PC-9 (cell line): ENCODE measurements at regions not wholly inside any gene's neighbourhood (a gene's known extent, or its start where the extent isn't known, plus 50 kb on each side); places are given as distances from the start of the nearest gene placed in this dataset.
A peak's percentile ranks its signal among the peaks of the same experiment; 100 is the strongest.

Experiments
- BruUV-seq: library from RNA; stranded (reverse); fragments of 400-500 nt; replicated peaks from 2 replicates; lab custom pipeline; 2021; lab: Mats Ljungman, UMichigan
- CTCF ChIA-PET: fragments of 300-600 bp; sonication (Branson Sonifier 250); formaldehyde crosslinking; loops from one replicate; lab custom pipeline; 2022; ENCODE audit warnings: antibody characterized with exemption; lab: Charles Lee
- POLR2A ChIA-PET: fragments of 300-600 bp; sonication (Branson Sonifier 250); formaldehyde crosslinking; loops from one replicate; lab custom pipeline; 2022; ENCODE audit warnings: antibody characterized with exemption; ENCODE audit not compliant: unreplicated experiment; lab: Charles Lee
- DNase-seq, 2 experiments: peaks; one replicate each; pipeline versions ENCODE4 v3.0.0 to v3.0.0-alpha.2; 2015 to 2022; ENCODE audit warnings: mixed read lengths in 1 of 2
- H2AFZ ChIP-seq: fragments of 200-600 bp; sonication (generic); 2 replicates; pipeline ENCODE4 v1.8.1; 2017; ENCODE audit warnings: antibody characterized with exemption
- H3F3A ChIP-seq: fragments of 200-600 bp; sonication (generic); 2 replicates; pipeline ENCODE4 v1.8.1; 2017; ENCODE audit warnings: antibody characterized with exemption, mild to moderate bottlenecking, low read depth; ENCODE audit not compliant: insufficient read depth
- H3K27ac ChIP-seq: fragments of 200-600 bp; sonication (generic); 2 replicates; pipeline ENCODE4 v1.6.1; 2016; ENCODE audit warnings: mixed run types
- H3K27me3 ChIP-seq: fragments of 200-600 bp; sonication (generic); 2 replicates; pipeline ENCODE4 v1.6.1; 2016; ENCODE audit warnings: low read depth, mixed run types; ENCODE audit not compliant: insufficient read depth
- H3K36me3 ChIP-seq: fragments of 200-600 bp; sonication (generic); 2 replicates; pipeline ENCODE4 v1.6.1; 2016; ENCODE audit warnings: low read depth, mixed run types
- H3K4me1 ChIP-seq: fragments of 200-600 bp; sonication (generic); replicated peaks from 2 replicates; pipeline ENCODE4 v1.6.1; 2016; ENCODE audit warnings: mixed run types; ENCODE audit not compliant: insufficient read depth
- H3K4me2 ChIP-seq: fragments of 200-600 bp; sonication (generic); 2 replicates; pipeline ENCODE4 v1.6.1; 2017; ENCODE audit warnings: mixed run types
- H3K4me3 ChIP-seq: fragments of 200-600 bp; sonication (generic); 2 replicates; pipeline ENCODE4 v1.6.1; 2016; ENCODE audit warnings: mixed run types
- H3K79me2 ChIP-seq: fragments of 200-600 bp; sonication (generic); 2 replicates; pipeline ENCODE4 v1.6.1; 2017; ENCODE audit warnings: low read depth, mixed run types
- H3K9me2 ChIP-seq: fragments of 200-600 bp; sonication (generic); 2 replicates; pipeline ENCODE4 v1.8.1; 2017; ENCODE audit warnings: mild to moderate bottlenecking; ENCODE audit not compliant: insufficient read depth
- H3K9me3 ChIP-seq: fragments of 200-600 bp; sonication (generic); 2 replicates; pipeline ENCODE4 v1.8.1; 2016; ENCODE audit warnings: low read depth; ENCODE audit not compliant: insufficient read depth
- H4K20me1 ChIP-seq: fragments of 200-600 bp; sonication (generic); 2 replicates; pipeline ENCODE4 v1.8.1; 2017; ENCODE audit not compliant: insufficient read depth
- CTCF ChIP-seq: fragments of 200-600 bp; sonication (generic); conservative IDR thresholded peaks from 2 replicates; pipeline ENCODE4 v1.6.1; 2017; ENCODE audit warnings: mixed run types, antibody characterized with exemption, mild to moderate bottlenecking, moderate library complexity
- EZH2 ChIP-seq: fragments of 200-600 bp; sonication (generic); IDR thresholded peaks from 2 replicates; pipeline ENCODE4 v1.8.0; 2017; ENCODE audit warnings: antibody characterized with exemption, low read depth
- intact Hi-C: fragments of 100-400 bp; cut with micrococcal nuclease; formaldehyde crosslinking; loops from one replicate; pipeline ENCODE4 v1.10.0; 2022; ENCODE audit not compliant: unreplicated experiment

GRCh38 chr11:130737866-130738431 lies 178.3 kb downstream of the SNX19 start:
- no peaks in the 10 kb centered on the region for H3K27me3 ChIP-seq
- no peaks in the 10 kb centered on the region for H3K36me3 ChIP-seq
- no peak overlapping the region for H2AFZ ChIP-seq
- ChIA-PET POLR2A (no interaction called here), CTCF (no interaction called here)
- H3K79me2 ChIP-seq, result no peaks in the 10 kb centered on the region
- H3K4me1 ChIP-seq, result no peaks in the 10 kb centered on the region
- no peak overlapping the region for H3K4me3 ChIP-seq
- no peaks in the 10 kb centered on the region for H3F3A ChIP-seq
- H3K9me3 ChIP-seq, result peaks cover 19% of the 10 kb centered on the region
- no peaks in the 10 kb centered on the region for H3K9me2 ChIP-seq
- H3K4me2 ChIP-seq, result no peak overlapping the region
- H3K27ac ChIP-seq, result no peak overlapping the region
- BruUV-seq, result no TSS peak
- H4K20me1 ChIP-seq, result no peaks in the 10 kb centered on the region
- TF ChIP-seq CTCF (no peak), EZH2 (no peak)
- intact Hi-C loops, result no loop called here
- peak in 1 of 2 experiments; percentile 21 for DNase-seq

- Histone ChIP-seq H3K4me2 (no peak overlapping the region), H3K9me3 (peaks cover 19% of the 10 kb centered on the region), H3K27ac (no peak overlapping the region), H3K4me3 (no peak overlapping the region), H3K4me1 (no peaks in the 10 kb centered on the region), H2AFZ (no peak overlapping the region), H3K9me2 (no peaks in the 10 kb centered on the region), H3K36me3 (no peaks in the 10 kb centered on the region), H3K79me2 (no peaks in the 10 kb centered on the region), H4K20me1 (no peaks in the 10 kb centered on the region), H3F3A (no peaks in the 10 kb centered on the region), H3K27me3 (no peaks in the 10 kb centered on the region)
- CTCF ChIA-PET, result interaction anchor here (0.5 kb wide), 1 partner anchor 17 kb away, joined by 3 read pairs; no protein-coding TSS in a partner anchor
- TF ChIP-seq EZH2 (no peak), CTCF (no peak)
- no TSS peak for BruUV-seq
- DNase-seq, result no peak
- intact Hi-C loops, result no loop called here
- POLR2A ChIA-PET, result interaction anchor here (0.5 kb wide), 1 partner anchor 17 kb away, joined by 3 read pairs; no protein-coding TSS in a partner anchor
Observed at GRCh38 chr11:130738611-130739010, 177.7 kb downstream of the SNX19 start.

GRCh38 chr11:130740819-130741218 lies 175.5 kb downstream of the SNX19 start:
- H3F3A ChIP-seq, result no peaks in the 10 kb centered on the region
- no peak overlapping the region for H3K27ac ChIP-seq
- no peaks in the 10 kb centered on the region for H3K79me2 ChIP-seq
- no peaks in the 10 kb centered on the region for H3K4me1 ChIP-seq
- no peak overlapping the region for H3K4me3 ChIP-seq
- no peak overlapping the region for H2AFZ ChIP-seq
- no peak overlapping the region for H3K4me2 ChIP-seq
- intact Hi-C loops, result no loop called here
- DNase-seq, result peak in 1 of 2 experiments; percentile 8
- ChIA-PET CTCF (no interaction called here), POLR2A (no interaction called here)
- H4K20me1 ChIP-seq, result no peaks in the 10 kb centered on the region
- TF ChIP-seq EZH2, result no peak
- TF ChIP-seq CTCF, result no peak
- no peaks in the 10 kb centered on the region for H3K27me3 ChIP-seq
- no peaks in the 10 kb centered on the region for H3K9me2 ChIP-seq
- no TSS peak for BruUV-seq
- H3K36me3 ChIP-seq, result no peaks in the 10 kb centered on the region
- H3K9me3 ChIP-seq, result peaks cover 19% of the 10 kb centered on the region
